OCI-LY7 (cell line): ENCODE measurements at regions not wholly inside any gene's neighbourhood (a gene's known extent, or its start where the extent isn't known, plus 50 kb on each side); places are given as distances from the start of the nearest gene placed in this dataset.

Experiments used
- BruUV-seq: library from RNA; stranded (reverse); fragments of 400-500 nt; replicated peaks from 2 replicates; lab custom pipeline; 2021; lab: Mats Ljungman, UMichigan
- CTCF ChIA-PET: fragments of 300-600 bp; sonication (Branson Sonifier 250); formaldehyde crosslinking; loops from one replicate; lab custom pipeline; 2022; ENCODE audit warnings: antibody characterized with exemption; ENCODE audit not compliant: unreplicated experiment; lab: Charles Lee
- POLR2A ChIA-PET: fragments of 300-600 bp; sonication (Branson Sonifier 250); formaldehyde crosslinking; loops from one replicate; lab custom pipeline; 2022; ENCODE audit warnings: antibody characterized with exemption; lab: Charles Lee
- DNase-seq: peaks from one replicate; pipeline ENCODE4 v3.0.0-alpha.2; 2015; ENCODE audit warnings: low spot score
- H2AFZ ChIP-seq: fragments of 200-600 bp; sonication (generic), shearing (Covaris generic); 2 replicates; pipeline ENCODE4 v1.6.1; 2014; ENCODE audit warnings: mild to moderate bottlenecking, antibody characterized with exemption, low read length, moderate library complexity
- H3K27ac ChIP-seq: fragments of 200-600 bp; sonication (generic); 2 replicates; pipeline ENCODE4 v1.5.1; 2014; ENCODE audit warnings: mixed run types, low read depth, mild to moderate bottlenecking, moderate library complexity, low read length, inconsistent platforms; ENCODE audit not compliant: poor library complexity, severe bottlenecking
- H3K36me3 ChIP-seq: fragments of 200-600 bp; sonication (generic); 2 replicates; pipeline ENCODE4 v1.6.1; 2014; ENCODE audit warnings: mild to moderate bottlenecking, antibody characterized with exemption, low read length, moderate library complexity, mixed read lengths; ENCODE audit not compliant: insufficient read depth
- H3K4me1 ChIP-seq: fragments of 200-600 bp; sonication (generic); 2 replicates; pipeline ENCODE4 v1.5.1; 2014; ENCODE audit warnings: mild to moderate bottlenecking, low read length; ENCODE audit not compliant: insufficient read depth, poor library complexity, severe bottlenecking
- H3K4me2 ChIP-seq: fragments of 200-600 bp; sonication (generic); 2 replicates; pipeline ENCODE4 v1.6.1; 2014; ENCODE audit warnings: mild to moderate bottlenecking, low read length
- H3K4me3 ChIP-seq: fragments of 200-600 bp; sonication (generic); 2 replicates; pipeline ENCODE4 v1.5.1; 2014; ENCODE audit warnings: mild to moderate bottlenecking, low read depth, low read length; ENCODE audit not compliant: poor library complexity, severe bottlenecking
- H3K79me2 ChIP-seq: fragments of 200-600 bp; sonication (generic); 2 replicates; pipeline ENCODE4 v1.6.1; 2016; ENCODE audit warnings: low read depth, mild to moderate bottlenecking, low read length, moderate library complexity, mixed read lengths; ENCODE audit not compliant: insufficient read depth
- H3K9me2 ChIP-seq: fragments of 200-600 bp; sonication (generic); 2 replicates; pipeline ENCODE4 v1.6.1; 2016; ENCODE audit warnings: mild to moderate bottlenecking, low read length, mixed read lengths; ENCODE audit not compliant: insufficient read depth
- H3K9me3 ChIP-seq: fragments of 200-600 bp; sonication (generic); 2 replicates; pipeline ENCODE4 v1.6.1; 2014; ENCODE audit warnings: mild to moderate bottlenecking, mixed run types, low read length, mixed read lengths
- H4K20me1 ChIP-seq: fragments of 200-600 bp; sonication (generic); 2 replicates; pipeline ENCODE4 v1.6.1; 2014; ENCODE audit warnings: mild to moderate bottlenecking, antibody characterized with exemption, low read length, moderate library complexity, mixed read lengths; ENCODE audit not compliant: insufficient read depth
- CTCF ChIP-seq: fragments of 200-600 bp; sonication (generic); conservative IDR thresholded peaks from 2 replicates; pipeline ENCODE4 v1.5.1; 2014; ENCODE audit warnings: mild to moderate bottlenecking, antibody characterized with exemption, low read length, moderate library complexity, mixed read lengths
- EZH2phosphoT487 ChIP-seq: fragments of 200-600 bp; sonication (generic); IDR thresholded peaks from 2 replicates; pipeline ENCODE4 v1.6.1; 2018; ENCODE audit warnings: low read depth, borderline replicate concordance, mild to moderate bottlenecking, mixed run types, antibody characterized with exemption, low read length, moderate library complexity, mixed read lengths
- intact Hi-C: fragments of 100-400 bp; cut with micrococcal nuclease; formaldehyde crosslinking; loops from one replicate; pipeline ENCODE4 v1.10.0; 2022; ENCODE audit not compliant: unreplicated experiment

- H2AFZ ChIP-seq, result no peak overlapping the region
- DNase-seq, result no peak
- CTCF ChIA-PET, result no interaction called here
- H3K4me3 ChIP-seq, result no peak overlapping the region
- no peaks in the 10 kb centered on the region for H3K79me2 ChIP-seq
- H3K27ac ChIP-seq, result no peak overlapping the region
- no TSS peak for BruUV-seq
- POLR2A ChIA-PET, result interaction anchor here (0.6 to 0.7 kb wide), 2 partner anchors 90 to 971 kb away, joined by 3 to 4 read pairs; no protein-coding TSS in a partner anchor
- intact Hi-C loops, result no loop called here
- no peaks in the 10 kb centered on the region for H4K20me1 ChIP-seq
- H3K36me3 ChIP-seq, result no peaks in the 10 kb centered on the region
- TF ChIP-seq CTCF, result no peak
- TF ChIP-seq EZH2phosphoT487, result no peak
- H3K4me2 ChIP-seq, result no peak overlapping the region
- H3K4me1 ChIP-seq, result no peaks in the 10 kb centered on the region
- H3K9me2 ChIP-seq, result no peaks in the 10 kb centered on the region
- H3K9me3 ChIP-seq, result no peaks in the 10 kb centered on the region
Measured at GRCh38 chr2:173661586-173661985, 303.6 kb downstream of the SP3 start.

DNA sequence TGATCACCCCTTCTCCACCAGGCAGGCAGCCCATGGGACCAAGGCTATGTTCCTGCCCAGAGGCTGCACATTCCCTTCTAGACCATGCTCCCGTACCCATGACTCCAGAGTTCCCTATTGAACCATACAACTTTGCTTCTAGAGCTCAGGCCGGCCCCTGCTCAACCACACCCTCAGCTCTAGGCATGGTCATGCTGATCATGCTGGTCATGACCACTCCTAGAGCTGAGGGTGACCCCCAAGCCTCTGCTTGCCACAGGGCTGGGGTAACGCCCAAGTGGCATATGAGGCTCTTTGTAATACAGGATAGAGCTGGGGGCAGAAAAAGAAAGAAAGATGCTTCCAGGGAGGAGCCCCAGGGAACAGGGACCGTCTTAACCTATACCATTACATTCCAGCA lies 301.8 kb downstream of the SP3 start:
- Histone ChIP-seq H2AFZ (no peak overlapping the region), H3K36me3 (no peaks in the 10 kb centered on the region), H3K9me2 (no peaks in the 10 kb centered on the region), H3K4me3 (no peak overlapping the region), H3K9me3 (no peaks in the 10 kb centered on the region), H3K4me2 (no peak overlapping the region), H3K4me1 (no peaks in the 10 kb centered on the region), H3K27ac (no peak overlapping the region), H3K79me2 (no peaks in the 10 kb centered on the region), H4K20me1 (no peaks in the 10 kb centered on the region)
- TF ChIP-seq CTCF, result no peak
- TF ChIP-seq EZH2phosphoT487, result no peak
- CTCF ChIA-PET, result no interaction called here
- no peak for DNase-seq
- no TSS peak for BruUV-seq
- POLR2A ChIA-PET, result interaction anchor here (0.5 to 1.4 kb wide), 2 partner anchors 74 to 438 kb away, joined by 3 read pairs; no protein-coding TSS in a partner anchor
- intact Hi-C loops, result no loop called here

DNA sequence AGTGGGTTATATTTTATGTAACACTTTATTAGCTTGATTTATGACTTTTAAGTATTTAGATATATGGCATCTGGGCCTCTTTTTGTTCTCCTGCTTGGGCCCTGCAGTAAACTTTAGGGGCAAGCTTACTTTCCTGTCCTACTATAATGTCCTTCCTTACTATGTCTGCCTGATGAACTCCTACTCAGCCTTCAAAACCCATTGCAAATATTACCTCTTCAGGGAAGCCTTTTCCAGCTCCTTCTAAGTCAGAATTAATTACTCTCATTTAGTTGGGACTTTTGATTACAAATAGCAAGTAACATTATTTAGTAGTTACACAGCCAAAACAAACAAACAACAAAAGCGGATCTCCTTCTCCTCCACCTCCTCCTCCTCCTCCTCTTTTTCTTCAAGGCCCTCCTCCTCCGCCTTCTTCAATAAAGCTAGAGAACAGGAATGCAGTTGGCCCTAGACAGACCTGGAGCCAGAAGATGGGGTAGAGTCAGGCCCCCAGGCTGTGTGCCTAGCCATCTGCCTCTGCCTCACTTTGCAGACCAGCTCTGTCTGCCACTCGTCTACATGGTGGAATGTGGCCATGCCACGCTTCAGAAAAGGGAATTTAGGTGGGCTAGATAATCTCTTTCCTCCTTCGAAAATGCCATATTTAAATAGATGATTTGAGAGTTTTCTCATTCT lies 301.2 kb downstream of the SP3 start:
- Histone ChIP-seq H4K20me1 (no peaks in the 10 kb centered on the region), H3K9me3 (no peaks in the 10 kb centered on the region), H3K4me3 (no peak overlapping the region), H2AFZ (no peak overlapping the region), H3K36me3 (no peaks in the 10 kb centered on the region), H3K79me2 (no peaks in the 10 kb centered on the region), H3K27ac (no peak overlapping the region), H3K4me2 (no peak overlapping the region), H3K9me2 (no peaks in the 10 kb centered on the region), H3K4me1 (no peaks in the 10 kb centered on the region)
- no TSS peak for BruUV-seq
- no peak for DNase-seq
- ChIA-PET CTCF (no interaction called here), POLR2A (interaction anchor here (0.5 kb wide), 3 partner anchors 19 to 439 kb away, joined by 3 read pairs; no protein-coding TSS in a partner anchor)
- intact Hi-C loops, result no loop called here
- TF ChIP-seq CTCF (no peak), EZH2phosphoT487 (no peak)
